ENCODE measurements at regions not wholly inside any gene's neighbourhood (a gene's known extent, or its start where the extent isn't known, plus 50 kb on each side); places are given as distances from the start of the nearest gene placed in this dataset.

DNA sequence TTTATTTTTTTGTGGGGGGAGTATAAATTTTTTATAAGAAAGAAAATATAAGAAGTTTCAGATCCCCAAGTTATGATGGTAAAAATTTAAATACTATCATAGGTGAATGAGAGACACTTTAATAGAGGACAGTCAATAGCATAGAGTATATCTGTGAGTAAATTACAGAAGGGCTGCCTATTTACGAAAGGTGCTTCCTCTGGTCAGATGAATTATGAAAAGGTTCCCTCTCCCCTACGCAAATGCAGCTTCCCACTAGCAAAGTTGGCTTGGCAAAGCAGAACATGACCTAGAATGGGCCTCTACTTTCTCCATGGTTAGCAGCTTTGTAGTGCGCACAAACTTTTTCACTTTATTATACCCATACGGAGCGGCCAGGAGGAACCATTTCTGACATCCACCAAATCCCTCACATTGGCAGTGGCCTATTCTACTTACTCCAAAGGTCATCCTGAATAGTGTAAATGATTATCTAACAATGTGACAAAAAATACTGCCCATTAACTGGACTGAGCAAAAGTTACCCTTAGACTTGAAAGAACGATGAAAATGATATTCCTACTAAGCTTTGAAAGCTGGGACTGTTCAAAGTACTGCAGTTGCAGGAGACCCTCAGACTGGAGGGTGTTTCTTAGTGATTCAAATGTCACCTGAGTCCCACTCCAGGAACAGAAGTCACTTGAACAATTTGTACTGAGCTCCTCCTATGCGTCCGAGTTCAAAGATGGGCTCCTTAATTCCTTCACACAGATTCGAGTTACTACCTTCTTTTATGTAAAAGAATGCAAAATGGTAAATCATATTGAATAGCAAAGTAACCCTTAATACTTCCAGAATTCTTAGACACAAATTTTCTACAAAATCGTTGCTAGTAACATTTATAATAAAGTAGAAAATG lies 148.5 kb downstream of the NOL4 start:
- Histone ChIP-seq H3K4me3 (ENCODE audit: low read depth, low read length) (no peak overlapping the region), H3K36me3 (ENCODE audit: control insufficient read depth in 2 of 2, insufficient read depth in 1 of 2, low read length in 2 of 2) (no peaks in the 10 kb centered on the region), H3K4me1 (ENCODE audit: control insufficient read depth, insufficient read depth, low read length) (no peaks in the 10 kb centered on the region), H3K27ac (ENCODE audit: extremely low read depth, low read depth, low read length) (no peak overlapping the region), H3K9me3 (ENCODE audit: control insufficient read depth, insufficient read depth, low read depth, low read length) (no peaks in the 10 kb centered on the region)
- ChIA-PET POLR2A (no interaction called here), CTCF (interaction anchor here (0.6 to 0.7 kb wide), 4 partner anchors 205 to 652 kb away, joined by 3 read pairs; no protein-coding TSS in a partner anchor)
- no peak for TF ChIP-seq ZNF426 (tag by site-specific recombination; IDR thresholded peaks at IDR 0.05)

GRCh38 chr18:34061226-34061625 lies 163.5 kb downstream of the NOL4 start:
- H3K27ac ChIP-seq (ENCODE audit: extremely low read depth, low read depth, low read length) = no peak overlapping the region
- POLR2A ChIA-PET = no interaction called here
- H3K4me1 ChIP-seq (ENCODE audit: control insufficient read depth, insufficient read depth, low read length) = no peaks in the 10 kb centered on the region
- H3K9me3 ChIP-seq (ENCODE audit: control insufficient read depth, insufficient read depth, low read depth, low read length) = no peaks in the 10 kb centered on the region
- CTCF ChIA-PET = no interaction called here
- TF ChIP-seq ZNF585B (tag by site-specific recombination; IDR thresholded peaks at IDR 0.05) = no peak
- no peak for TF ChIP-seq TCF7L2 (IDR thresholded peaks at IDR 0.05; ENCODE audit: borderline replicate concordance, low read depth, low read length)
- no peak for TF ChIP-seq EGR2 (tag by site-specific recombination; IDR thresholded peaks at IDR 0.05; ENCODE audit: low read depth)
- TF ChIP-seq ZBTB21 (tag by site-specific recombination; IDR thresholded peaks at IDR 0.05) = no peak
- TF ChIP-seq ZNF292 (tag by site-specific recombination; IDR thresholded peaks at IDR 0.05; ENCODE audit: borderline replicate concordance, low read depth) = no peak
- TF ChIP-seq ZNF433 (tag by site-specific recombination; IDR thresholded peaks at IDR 0.05; ENCODE audit: low read depth) = no peak
- no peak overlapping the region for H3K4me3 ChIP-seq (ENCODE audit: low read depth, low read length)
- no peaks in the 10 kb centered on the region for H3K36me3 ChIP-seq (ENCODE audit: control insufficient read depth in 2 of 2, insufficient read depth in 1 of 2, low read length in 2 of 2)

DNA sequence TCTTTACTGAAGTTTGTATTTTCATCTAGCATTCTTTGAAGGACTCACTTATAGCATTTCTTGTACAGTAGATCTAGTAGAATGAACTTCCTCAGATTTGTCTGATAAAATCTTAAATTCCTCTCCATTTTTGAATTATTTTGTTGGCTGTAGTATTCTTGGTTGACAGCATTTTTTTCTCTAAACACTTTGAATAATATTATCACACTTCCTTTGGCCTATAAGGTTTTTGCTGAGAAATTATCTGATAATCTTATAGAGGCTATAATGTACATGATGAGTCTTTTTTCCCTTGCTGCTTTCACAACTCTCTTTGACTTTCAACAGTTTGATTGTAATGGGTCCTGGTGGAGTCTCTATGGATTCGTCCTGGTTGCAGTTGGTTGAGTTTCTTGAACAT lies 169.5 kb downstream of the NOL4 start:
- H3K27ac ChIP-seq (ENCODE audit: extremely low read depth, low read depth, low read length) = no peak overlapping the region
- TF ChIP-seq SETDB1 (IDR thresholded peaks at IDR 0.05; ENCODE audit: insufficient read length, low read length) (peak; percentile 90), ZNF449 (tag by site-specific recombination; IDR thresholded peaks at IDR 0.05) (no peak)
- POLR2A ChIA-PET = no interaction called here
- no peak overlapping the region for H3K4me3 ChIP-seq (ENCODE audit: low read depth, low read length)
- no peaks in the 10 kb centered on the region for H3K9me3 ChIP-seq (ENCODE audit: control insufficient read depth, insufficient read depth, low read depth, low read length)
- CTCF ChIA-PET = no interaction called here
- H3K4me1 ChIP-seq (ENCODE audit: control insufficient read depth, insufficient read depth, low read length) = no peaks in the 10 kb centered on the region
- no peaks in the 10 kb centered on the region for H3K36me3 ChIP-seq (ENCODE audit: control insufficient read depth in 2 of 2, insufficient read depth in 1 of 2, low read length in 2 of 2)

DNA sequence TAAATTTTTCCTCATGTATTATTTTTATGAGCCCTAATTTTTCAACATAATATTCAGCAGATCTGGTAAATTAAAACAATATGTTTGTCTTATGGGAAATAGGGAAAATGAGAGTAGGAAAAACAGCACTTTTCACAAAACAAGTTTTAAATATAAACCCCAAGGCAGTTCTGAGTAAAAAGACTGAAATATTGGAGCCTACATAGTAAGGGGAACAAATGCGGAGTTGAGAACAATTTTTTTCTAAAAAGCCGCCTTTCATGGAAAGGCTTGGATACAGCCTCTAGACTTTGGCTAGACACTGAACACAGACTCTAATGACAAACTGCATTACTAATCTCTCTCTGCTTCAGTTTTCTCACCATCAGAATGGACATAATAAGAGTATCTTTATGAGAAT lies 174.1 kb downstream of the NOL4 start:
- Histone ChIP-seq H3K4me1 (ENCODE audit: control insufficient read depth, insufficient read depth, low read length) (no peaks in the 10 kb centered on the region), H3K9me3 (ENCODE audit: control insufficient read depth, insufficient read depth, low read depth, low read length) (no peaks in the 10 kb centered on the region), H3K4me3 (ENCODE audit: low read depth, low read length) (no peak overlapping the region), H3K36me3 (ENCODE audit: control insufficient read depth in 2 of 2, insufficient read depth in 1 of 2, low read length in 2 of 2) (no peaks in the 10 kb centered on the region), H3K27ac (ENCODE audit: extremely low read depth, low read depth, low read length) (no peak overlapping the region)
- TF ChIP-seq MZF1 (tag by site-specific recombination; IDR thresholded peaks at IDR 0.05; ENCODE audit: borderline replicate concordance) (no peak), ZNF776 (tag by site-specific recombination; IDR thresholded peaks at IDR 0.05; ENCODE audit: borderline replicate concordance) (no peak), ZNF433 (tag by site-specific recombination; IDR thresholded peaks at IDR 0.05; ENCODE audit: low read depth) (no peak), ZSCAN16 (tag by site-specific recombination; IDR thresholded peaks at IDR 0.05) (no peak), KLF10 (tag by site-specific recombination; IDR thresholded peaks at IDR 0.05) (no peak), ZNF610 (tag by site-specific recombination; IDR thresholded peaks at IDR 0.05; ENCODE audit: borderline replicate concordance) (no peak), ZNF837 (tag by site-specific recombination; IDR thresholded peaks at IDR 0.05) (no peak)
- TF ChIP-seq, protein P1, sequence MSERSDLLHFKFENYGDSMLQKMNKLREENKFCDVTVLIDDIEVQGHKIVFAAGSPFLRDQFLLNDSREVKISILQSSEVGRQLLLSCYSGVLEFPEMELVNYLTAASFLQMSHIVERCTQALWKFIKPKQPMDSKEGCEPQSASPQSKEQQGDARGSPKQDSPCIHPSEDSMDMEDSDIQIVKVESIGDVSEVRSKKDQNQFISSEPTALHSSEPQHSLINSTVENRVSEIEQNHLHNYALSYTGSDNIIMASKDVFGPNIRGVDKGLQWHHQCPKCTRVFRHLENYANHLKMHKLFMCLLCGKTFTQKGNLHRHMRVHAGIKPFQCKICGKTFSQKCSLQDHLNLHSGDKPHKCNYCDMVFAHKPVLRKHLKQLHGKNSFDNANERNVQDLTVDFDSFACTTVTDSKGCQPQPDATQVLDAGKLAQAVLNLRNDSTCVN (tag by site-specific recombination; optimal IDR thresholded peaks at IDR 0.05) = no peak
- POLR2A ChIA-PET = no interaction called here
- CTCF ChIA-PET = no interaction called here

Measured in HEK293 (cell line).